ENCODE measurements at regions not wholly inside any gene's neighbourhood (a gene's known extent, or its start where the extent isn't known, plus 50 kb on each side); places are given as distances from the start of the nearest gene placed in this dataset.

- TF ChIP-seq, protein P1, sequence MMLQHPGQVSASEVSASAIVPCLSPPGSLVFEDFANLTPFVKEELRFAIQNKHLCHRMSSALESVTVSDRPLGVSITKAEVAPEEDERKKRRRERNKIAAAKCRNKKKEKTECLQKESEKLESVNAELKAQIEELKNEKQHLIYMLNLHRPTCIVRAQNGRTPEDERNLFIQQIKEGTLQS (IDR thresholded peaks at IDR 0.05; ENCODE audit: insufficient read depth, low read depth, low read length), result no peak
- TF ChIP-seq SP2 (IDR thresholded peaks at IDR 0.05; ENCODE audit: low read length) (no peak), CTCF (IDR thresholded peaks at IDR 0.05; ENCODE audit: control extremely low read depth in 1 of 3, insufficient read depth in 1 of 3, low read depth in 1 of 3, low read length in 3 of 3) (no peak), TBP (IDR thresholded peaks at IDR 0.05; ENCODE audit: low read depth, low read length) (no peak), SRF (IDR thresholded peaks at IDR 0.05; ENCODE audit: low read depth, low read length) (no peak), POLR2A (IDR thresholded peaks at IDR 0.05; ENCODE audit: control extremely low read depth in 1 of 2, low read depth in 2 of 2, low read length in 2 of 2) (no peak), RAD21 (IDR thresholded peaks at IDR 0.05 in 1 of 2, conservative IDR thresholded peaks at IDR 0.05 in 1 of 2; ENCODE audit: low read depth in 2 of 2, low read length in 2 of 2) (no peak), CEBPB (IDR thresholded peaks at IDR 0.05; ENCODE audit: low read depth, low read length) (no peak), JUND (IDR thresholded peaks at IDR 0.05; ENCODE audit: low read length) (no peak), TCF12 (IDR thresholded peaks at IDR 0.05; ENCODE audit: low read depth, low read length) (no peak), CHD2 (IDR thresholded peaks at IDR 0.05; ENCODE audit: low read length) (no peak), BRCA1 (IDR thresholded peaks at IDR 0.05; ENCODE audit: low read depth, low read length) (no peak), NANOG (IDR thresholded peaks at IDR 0.05; ENCODE audit: insufficient read depth, low read depth, low read length, poor library complexity, severe bottlenecking) (no peak)
- TF ChIP-seq, protein P2, sequence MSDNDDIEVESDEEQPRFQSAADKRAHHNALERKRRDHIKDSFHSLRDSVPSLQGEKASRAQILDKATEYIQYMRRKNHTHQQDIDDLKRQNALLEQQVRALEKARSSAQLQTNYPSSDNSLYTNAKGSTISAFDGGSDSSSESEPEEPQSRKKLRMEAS (IDR thresholded peaks at IDR 0.05), result no peak
These were observed 379.0 kb upstream of the FZD8 start for GRCh38 chr10:36021096-36021495.
